GM04504 (cell line): ENCODE measurements at regions not wholly inside any gene's neighbourhood (a gene's known extent, or its start where the extent isn't known, plus 50 kb on each side); places are given as distances from the start of the nearest gene placed in this dataset.
"Not testable (repeated sequence)": the region's sequence is repeated elsewhere in the genome, so short reads cannot be mapped to it uniquely, and the experiment has no call there.

Experiments
- DNase-seq: peaks from one replicate; pipeline ENCODE4 v3.0.0-alpha.2; 2012; ENCODE audit warnings: low read depth

GRCh38 chr10:60517805-60518204, 128.1 kb upstream of the ANK3 start:
- DNase-seq = no peak

- no peak for DNase-seq
These were observed 123.6 kb upstream of the ANK3 start for GRCh38 chr10:60513281-60513680.

GRCh38 chr10:60511477-60512229, 122.0 kb upstream of the ANK3 start:
- DNase-seq = no peak

- no peak for DNase-seq
These were observed 119.2 kb upstream of the ANK3 start for GRCh38 chr10:60508831-60509230.

- DNase-seq = no peak
These were observed 118.4 kb upstream of the ANK3 start for GRCh38 chr10:60508037-60508436.

- DNase-seq = no peak
These were observed 112.9 kb upstream of the ANK3 start for GRCh38 chr10:60502621-60503020.

- no peak for DNase-seq
These were observed 109.3 kb upstream of the ANK3 start for GRCh38 chr10:60498985-60499384.

- DNase-seq = no peak
These were observed 107.7 kb upstream of the ANK3 start for GRCh38 chr10:60497364-60497763.

- DNase-seq = no peak
These were observed 106.5 kb upstream of the ANK3 start for GRCh38 chr10:60496181-60496580.

GRCh38 chr10:60495338-60496055, 105.8 kb upstream of the ANK3 start:
- DNase-seq = no peak

GRCh38 chr10:60494774-60495173, 105.1 kb upstream of the ANK3 start:
- DNase-seq = no peak

GRCh38 chr10:60491162-60491561, 101.5 kb upstream of the ANK3 start:
- no peak for DNase-seq

- no peak for DNase-seq
These were observed 100.3 kb upstream of the ANK3 start for GRCh38 chr10:60490013-60490412.

- DNase-seq = no peak
These were observed 98.5 kb upstream of the ANK3 start for GRCh38 chr10:60488111-60488669.

GRCh38 chr10:60487543-60487942, 97.9 kb upstream of the ANK3 start:
- no peak for DNase-seq

GRCh38 chr10:60485025-60485424, 95.3 kb upstream of the ANK3 start:
- no peak for DNase-seq

GRCh38 chr10:60480865-60481563, 91.3 kb upstream of the ANK3 start:
- DNase-seq = peak; percentile 52

- DNase-seq = no peak
These were observed 89.8 kb upstream of the ANK3 start for GRCh38 chr10:60479305-60480020.

GRCh38 chr10:60476451-60476850, 86.8 kb upstream of the ANK3 start:
- no peak for DNase-seq

- no peak for DNase-seq
These were observed 83.9 kb upstream of the ANK3 start for GRCh38 chr10:60473557-60473956.

- no peak for DNase-seq
These were observed 80.4 kb upstream of the ANK3 start for GRCh38 chr10:60470091-60470490.

GRCh38 chr10:60469147-60469546, 79.5 kb upstream of the ANK3 start:
- DNase-seq = not testable (repeated sequence)
